ENCODE measurements at regions not wholly inside any gene's neighbourhood (a gene's known extent, or its start where the extent isn't known, plus 50 kb on each side); places are given as distances from the start of the nearest gene placed in this dataset.
"Not testable (repeated sequence)": the region's sequence is repeated elsewhere in the genome, so short reads cannot be mapped to it uniquely, and the experiment has no call there.

GRCh38 chr9:78986446-78986845, 585.3 kb upstream of the TLE4 start:
- H3K27me3 ChIP-seq (ENCODE audit: control insufficient read depth, insufficient read depth, low read length) = no peaks in the 10 kb centered on the region
- H3K4me3 ChIP-seq (ENCODE audit: low read depth, low read length) = no peak overlapping the region
- no peak overlapping the region for H3K27ac ChIP-seq (ENCODE audit: low read depth, low read length)
- no peaks in the 10 kb centered on the region for H3K36me3 ChIP-seq (ENCODE audit: control insufficient read depth, insufficient read depth, low read length)
- no peaks in the 10 kb centered on the region for H3K9me3 ChIP-seq (ENCODE audit: control insufficient read depth, insufficient read depth, low read depth, low read length)
- H3K9ac ChIP-seq (ENCODE audit: low read length) = no peak overlapping the region
- peaks cover 9% of the 10 kb centered on the region; the same call in 1 of the 2 replicates for H3K4me1 ChIP-seq (ENCODE audit: control insufficient read depth, insufficient read depth, low read length)

GRCh38 chr9:78989031-78989658, 582.6 kb upstream of the TLE4 start:
- no peaks in the 10 kb centered on the region for H3K27me3 ChIP-seq (ENCODE audit: control insufficient read depth, insufficient read depth, low read length)
- no peaks in the 10 kb centered on the region for H3K36me3 ChIP-seq (ENCODE audit: control insufficient read depth, insufficient read depth, low read length)
- no peak overlapping the region for H3K4me3 ChIP-seq (ENCODE audit: low read depth, low read length)
- no peaks in the 10 kb centered on the region for H3K9me3 ChIP-seq (ENCODE audit: control insufficient read depth, insufficient read depth, low read depth, low read length)
- H3K27ac ChIP-seq (ENCODE audit: low read depth, low read length) = no peak overlapping the region
- no peak overlapping the region for H3K9ac ChIP-seq (ENCODE audit: low read length)
- peaks cover 9% of the 10 kb centered on the region; the same call in 1 of the 2 replicates for H3K4me1 ChIP-seq (ENCODE audit: control insufficient read depth, insufficient read depth, low read length)

- H3K9me3 ChIP-seq (ENCODE audit: control insufficient read depth, insufficient read depth, low read depth, low read length) = no peaks in the 10 kb centered on the region
- no peaks in the 10 kb centered on the region for H3K36me3 ChIP-seq (ENCODE audit: control insufficient read depth, insufficient read depth, low read length)
- H3K27ac ChIP-seq (ENCODE audit: low read depth, low read length) = no peak overlapping the region
- H3K27me3 ChIP-seq (ENCODE audit: control insufficient read depth, insufficient read depth, low read length) = no peaks in the 10 kb centered on the region
- H3K9ac ChIP-seq (ENCODE audit: low read length) = no peak overlapping the region
- H3K4me1 ChIP-seq (ENCODE audit: control insufficient read depth, insufficient read depth, low read length) = no peaks in the 10 kb centered on the region; the same call in 1 of the 2 replicates
- no peak overlapping the region for H3K4me3 ChIP-seq (ENCODE audit: low read depth, low read length)
Measured at GRCh38 chr9:78994471-78994870, 577.3 kb upstream of the TLE4 start.

- not testable (repeated sequence) for H3K27ac ChIP-seq (ENCODE audit: low read depth, low read length); H3K4me1 ChIP-seq (ENCODE audit: control insufficient read depth, insufficient read depth, low read length); H3K36me3 ChIP-seq (ENCODE audit: control insufficient read depth, insufficient read depth, low read length); H3K4me3 ChIP-seq (ENCODE audit: low read depth, low read length); H3K9ac ChIP-seq (ENCODE audit: low read length); H3K9me3 ChIP-seq (ENCODE audit: control insufficient read depth, insufficient read depth, low read depth, low read length); H3K27me3 ChIP-seq (ENCODE audit: control insufficient read depth, insufficient read depth, low read length)
Measured at GRCh38 chr9:78994974-78995373, 576.8 kb upstream of the TLE4 start.

GRCh38 chr9:78997296-78997695, 574.5 kb upstream of the TLE4 start:
- Histone ChIP-seq H3K27ac (ENCODE audit: low read depth, low read length) (no peak overlapping the region), H3K9me3 (ENCODE audit: control insufficient read depth, insufficient read depth, low read depth, low read length) (no peaks in the 10 kb centered on the region), H3K36me3 (ENCODE audit: control insufficient read depth, insufficient read depth, low read length) (no peaks in the 10 kb centered on the region), H3K9ac (ENCODE audit: low read length) (no peak overlapping the region), H3K4me1 (ENCODE audit: control insufficient read depth, insufficient read depth, low read length) (no peaks in the 10 kb centered on the region; the same call in 1 of the 2 replicates), H3K27me3 (ENCODE audit: control insufficient read depth, insufficient read depth, low read length) (no peaks in the 10 kb centered on the region), H3K4me3 (ENCODE audit: low read depth, low read length) (no peak overlapping the region)

GRCh38 chr9:79000230-79001002, 571.3 kb upstream of the TLE4 start:
- H3K27me3 ChIP-seq (ENCODE audit: control insufficient read depth, insufficient read depth, low read length) = no peaks in the 10 kb centered on the region
- H3K9ac ChIP-seq (ENCODE audit: low read length) = no peak overlapping the region
- H3K4me3 ChIP-seq (ENCODE audit: low read depth, low read length) = no peak overlapping the region
- H3K27ac ChIP-seq (ENCODE audit: low read depth, low read length) = no peak overlapping the region
- H3K4me1 ChIP-seq (ENCODE audit: control insufficient read depth, insufficient read depth, low read length) = no peaks in the 10 kb centered on the region; the same call in 1 of the 2 replicates
- H3K36me3 ChIP-seq (ENCODE audit: control insufficient read depth, insufficient read depth, low read length) = no peaks in the 10 kb centered on the region
- H3K9me3 ChIP-seq (ENCODE audit: control insufficient read depth, insufficient read depth, low read depth, low read length) = no peaks in the 10 kb centered on the region

GRCh38 chr9:79001012-79001411, 570.8 kb upstream of the TLE4 start:
- no peaks in the 10 kb centered on the region for H3K27me3 ChIP-seq (ENCODE audit: control insufficient read depth, insufficient read depth, low read length)
- H3K36me3 ChIP-seq (ENCODE audit: control insufficient read depth, insufficient read depth, low read length) = no peaks in the 10 kb centered on the region
- no peaks in the 10 kb centered on the region; the same call in none of the 2 replicates for H3K4me1 ChIP-seq (ENCODE audit: control insufficient read depth, insufficient read depth, low read length)
- no peaks in the 10 kb centered on the region for H3K9me3 ChIP-seq (ENCODE audit: control insufficient read depth, insufficient read depth, low read depth, low read length)
- H3K27ac ChIP-seq (ENCODE audit: low read depth, low read length) = no peak overlapping the region
- H3K4me3 ChIP-seq (ENCODE audit: low read depth, low read length) = no peak overlapping the region
- no peak overlapping the region for H3K9ac ChIP-seq (ENCODE audit: low read length)

- H3K27ac ChIP-seq (ENCODE audit: low read depth, low read length) = no peak overlapping the region
- H3K9me3 ChIP-seq (ENCODE audit: control insufficient read depth, insufficient read depth, low read depth, low read length) = no peaks in the 10 kb centered on the region
- no peak overlapping the region for H3K9ac ChIP-seq (ENCODE audit: low read length)
- H3K4me3 ChIP-seq (ENCODE audit: low read depth, low read length) = no peak overlapping the region
- H3K36me3 ChIP-seq (ENCODE audit: control insufficient read depth, insufficient read depth, low read length) = no peaks in the 10 kb centered on the region
- no peaks in the 10 kb centered on the region for H3K27me3 ChIP-seq (ENCODE audit: control insufficient read depth, insufficient read depth, low read length)
- H3K4me1 ChIP-seq (ENCODE audit: control insufficient read depth, insufficient read depth, low read length) = no peaks in the 10 kb centered on the region; the same call in 1 of the 2 replicates
Measured at GRCh38 chr9:79003514-79003913, 568.3 kb upstream of the TLE4 start.

- H3K4me1 ChIP-seq (ENCODE audit: control insufficient read depth, insufficient read depth, low read length) = no peaks in the 10 kb centered on the region; the same call in 1 of the 2 replicates
- H3K27me3 ChIP-seq (ENCODE audit: control insufficient read depth, insufficient read depth, low read length) = no peaks in the 10 kb centered on the region
- H3K36me3 ChIP-seq (ENCODE audit: control insufficient read depth, insufficient read depth, low read length) = no peaks in the 10 kb centered on the region
- no peak overlapping the region for H3K27ac ChIP-seq (ENCODE audit: low read depth, low read length)
- no peaks in the 10 kb centered on the region for H3K9me3 ChIP-seq (ENCODE audit: control insufficient read depth, insufficient read depth, low read depth, low read length)
- no peak overlapping the region for H3K9ac ChIP-seq (ENCODE audit: low read length)
- no peak overlapping the region for H3K4me3 ChIP-seq (ENCODE audit: low read depth, low read length)
Measured at GRCh38 chr9:79004032-79004431, 567.7 kb upstream of the TLE4 start.

GRCh38 chr9:79006546-79006945, 565.2 kb upstream of the TLE4 start:
- H3K4me3 ChIP-seq (ENCODE audit: low read depth, low read length) = no peak overlapping the region
- H3K9ac ChIP-seq (ENCODE audit: low read length) = no peak overlapping the region
- no peaks in the 10 kb centered on the region for H3K36me3 ChIP-seq (ENCODE audit: control insufficient read depth, insufficient read depth, low read length)
- H3K27me3 ChIP-seq (ENCODE audit: control insufficient read depth, insufficient read depth, low read length) = no peaks in the 10 kb centered on the region
- H3K4me1 ChIP-seq (ENCODE audit: control insufficient read depth, insufficient read depth, low read length) = no peaks in the 10 kb centered on the region; the same call in 1 of the 2 replicates
- no peaks in the 10 kb centered on the region for H3K9me3 ChIP-seq (ENCODE audit: control insufficient read depth, insufficient read depth, low read depth, low read length)
- H3K27ac ChIP-seq (ENCODE audit: low read depth, low read length) = no peak overlapping the region

- H3K4me3 ChIP-seq (ENCODE audit: low read depth, low read length) = no peak overlapping the region
- no peaks in the 10 kb centered on the region; the same call in 1 of the 2 replicates for H3K4me1 ChIP-seq (ENCODE audit: control insufficient read depth, insufficient read depth, low read length)
- no peak overlapping the region for H3K9ac ChIP-seq (ENCODE audit: low read length)
- no peak overlapping the region for H3K27ac ChIP-seq (ENCODE audit: low read depth, low read length)
- no peaks in the 10 kb centered on the region for H3K36me3 ChIP-seq (ENCODE audit: control insufficient read depth, insufficient read depth, low read length)
- H3K9me3 ChIP-seq (ENCODE audit: control insufficient read depth, insufficient read depth, low read depth, low read length) = no peaks in the 10 kb centered on the region
- H3K27me3 ChIP-seq (ENCODE audit: control insufficient read depth, insufficient read depth, low read length) = no peaks in the 10 kb centered on the region
Measured at GRCh38 chr9:79007701-79008483, 563.9 kb upstream of the TLE4 start.
